ENCODE measurements at regions not wholly inside any gene's neighbourhood (a gene's known extent, or its start where the extent isn't known, plus 50 kb on each side); places are given as distances from the start of the nearest gene placed in this dataset.

GRCh38 chr1:106608841-106609240 lies 447.6 kb upstream of the PRMT6 start:
- Histone ChIP-seq H3K9ac (ENCODE audit: insufficient read depth, low read length, poor library complexity, severe bottlenecking) (no peak overlapping the region), H3K79me2 (ENCODE audit: insufficient read depth, low read length) (no peaks in the 10 kb centered on the region), H2AFZ (ENCODE audit: insufficient read depth, low read depth, low read length, poor library complexity, severe bottlenecking) (no peak overlapping the region), H3K9me3 (replicated peaks in 1 of 2; ENCODE audit: control insufficient read depth in 1 of 2, insufficient read depth in 1 of 2, low read length in 2 of 2) (no peaks in the 10 kb centered on the region), H3K27ac (ENCODE audit: low read depth in 1 of 2, low read length in 2 of 2) (no peak overlapping the region), H3K4me1 (ENCODE audit: control insufficient read depth in 1 of 2, insufficient read depth in 2 of 2, low read length in 2 of 2) (no peaks in the 10 kb centered on the region), H3K4me2 (replicated peaks; ENCODE audit: extremely low read depth, low read length, poor library complexity, severe bottlenecking) (no peak overlapping the region), H3K36me3 (replicated peaks in 1 of 2; ENCODE audit: control insufficient read depth in 1 of 2, insufficient read depth in 2 of 2, low read length in 2 of 2) (no peaks in the 10 kb centered on the region), H3K4me3 (replicated peaks in 1 of 3; ENCODE audit: low read depth in 2 of 3, low read length in 3 of 3) (no peak overlapping the region), H3K27me3 (ENCODE audit: control insufficient read depth in 2 of 2, insufficient read depth in 2 of 2, low read length in 2 of 2) (no peaks in the 10 kb centered on the region), H4K20me1 (ENCODE audit: insufficient read depth, low read length) (no peaks in the 10 kb centered on the region)
- Mint-ChIP-seq H3K36me3 (no peaks in the 10 kb centered on the region), H3K9me3 (peaks cover 0 to 3% (median 0%) of the 10 kb centered on the region in 7 donors), H3K27me3 (ENCODE audit: low read depth in 3 of 3) (no peaks in the 10 kb centered on the region), H3K4me1 (no peaks in the 10 kb centered on the region), H3K4me3 (no peak overlapping the region), H3K27ac (no peak overlapping the region)
- no peak for DNase-seq
- no peak for TF ChIP-seq CTCF (IDR thresholded peaks at IDR 0.05)
- intact Hi-C loops (cut with micrococcal nuclease): no loop called here

- no peak overlapping the region for H3K4me3 Mint-ChIP-seq
- H2AFZ ChIP-seq (ENCODE audit: insufficient read depth, low read depth, low read length, poor library complexity, severe bottlenecking): no peak overlapping the region
- no peaks in the 10 kb centered on the region for H3K36me3 ChIP-seq (replicated peaks in 1 of 2; ENCODE audit: control insufficient read depth in 1 of 2, insufficient read depth in 2 of 2, low read length in 2 of 2)
- no peak for TF ChIP-seq CTCF (IDR thresholded peaks at IDR 0.05)
- no peaks in the 10 kb centered on the region for H3K27me3 Mint-ChIP-seq (ENCODE audit: low read depth in 3 of 3)
- H3K9me3 Mint-ChIP-seq: peaks cover 0 to 4% (median 2%) of the 10 kb centered on the region in 7 donors
- H3K4me1 ChIP-seq (ENCODE audit: control insufficient read depth in 1 of 2, insufficient read depth in 2 of 2, low read length in 2 of 2): no peaks in the 10 kb centered on the region
- no peak for DNase-seq
- H3K4me1 Mint-ChIP-seq: no peaks in the 10 kb centered on the region
- no peak overlapping the region for H3K27ac ChIP-seq (ENCODE audit: low read depth in 1 of 2, low read length in 2 of 2)
- H3K9me3 ChIP-seq (replicated peaks in 1 of 2; ENCODE audit: control insufficient read depth in 1 of 2, insufficient read depth in 1 of 2, low read length in 2 of 2): no peaks in the 10 kb centered on the region
- no peak overlapping the region for H3K4me2 ChIP-seq (replicated peaks; ENCODE audit: extremely low read depth, low read length, poor library complexity, severe bottlenecking)
- no peaks in the 10 kb centered on the region for H3K36me3 Mint-ChIP-seq
- no peaks in the 10 kb centered on the region for H3K79me2 ChIP-seq (ENCODE audit: insufficient read depth, low read length)
- H3K27me3 ChIP-seq (ENCODE audit: control insufficient read depth in 2 of 2, insufficient read depth in 2 of 2, low read length in 2 of 2): no peaks in the 10 kb centered on the region
- no peak overlapping the region for H3K4me3 ChIP-seq (replicated peaks in 1 of 3; ENCODE audit: low read depth in 2 of 3, low read length in 3 of 3)
- no peaks in the 10 kb centered on the region for H4K20me1 ChIP-seq (ENCODE audit: insufficient read depth, low read length)
- H3K9ac ChIP-seq (ENCODE audit: insufficient read depth, low read length, poor library complexity, severe bottlenecking): no peak overlapping the region
- no peak overlapping the region for H3K27ac Mint-ChIP-seq
- WGBS (ENCODE audit: insufficient coverage): no CpG with 5 or more reads among the region's 3 CpGs
- intact Hi-C loops (cut with micrococcal nuclease): no loop called here
Observed at GRCh38 chr1:106613068-106613467, 443.4 kb upstream of the PRMT6 start.
